ENCODE measurements at regions not wholly inside any gene's neighbourhood (a gene's known extent, or its start where the extent isn't known, plus 50 kb on each side); places are given as distances from the start of the nearest gene placed in this dataset.

- no peak for DNase-seq
Measured at GRCh38 chr22:47576908-47577307, 814.5 kb downstream of the TBC1D22A start.

- no peak for DNase-seq
Measured at GRCh38 chr22:47575291-47575690, 812.8 kb downstream of the TBC1D22A start.

DNA sequence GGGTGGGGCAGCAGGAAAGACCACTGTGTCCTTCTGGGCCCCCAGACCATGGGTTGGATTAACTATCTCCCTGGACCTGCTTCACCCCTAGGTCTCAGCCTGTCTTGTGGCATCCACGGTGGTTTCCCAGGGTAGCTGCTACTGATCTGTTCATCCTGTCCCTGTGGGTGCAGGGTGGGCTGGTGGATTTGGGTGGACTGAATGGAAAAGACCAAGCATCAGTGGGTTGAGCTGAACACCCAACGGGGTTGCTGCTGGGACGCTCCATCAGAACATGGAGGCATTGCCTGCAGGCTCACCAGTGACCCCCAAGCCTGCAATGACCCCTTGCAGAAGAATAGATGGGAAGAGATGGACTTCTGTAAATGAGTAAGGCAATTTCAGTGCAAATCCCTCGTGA is 812.1 kb downstream of the TBC1D22A start:
- DNase-seq: no peak

- no peak for DNase-seq
Measured at GRCh38 chr22:47573141-47573540, 810.7 kb downstream of the TBC1D22A start.

GRCh38 chr22:47572443-47572842 is 810.0 kb downstream of the TBC1D22A start:
- DNase-seq: no peak

DNA sequence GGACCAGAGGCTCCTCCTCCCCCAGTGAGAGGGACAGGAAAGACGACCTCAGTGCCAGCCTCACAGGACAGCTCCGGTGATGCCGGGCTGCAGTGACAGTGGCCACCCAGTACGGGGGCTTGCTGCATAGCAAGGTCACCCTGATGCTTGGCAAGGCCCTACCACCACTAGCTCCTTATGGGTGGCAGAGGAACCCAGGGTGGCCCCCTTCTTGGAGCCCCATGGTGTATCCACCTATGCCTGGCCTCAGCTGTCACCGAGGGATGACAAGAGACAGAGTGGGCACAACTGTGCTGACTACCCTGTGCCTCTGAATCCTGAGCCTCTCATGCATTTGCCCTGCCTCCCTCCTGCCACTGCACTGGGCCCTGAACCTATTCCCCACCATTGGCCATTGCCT is 809.2 kb downstream of the TBC1D22A start:
- no peak for DNase-seq

DNA sequence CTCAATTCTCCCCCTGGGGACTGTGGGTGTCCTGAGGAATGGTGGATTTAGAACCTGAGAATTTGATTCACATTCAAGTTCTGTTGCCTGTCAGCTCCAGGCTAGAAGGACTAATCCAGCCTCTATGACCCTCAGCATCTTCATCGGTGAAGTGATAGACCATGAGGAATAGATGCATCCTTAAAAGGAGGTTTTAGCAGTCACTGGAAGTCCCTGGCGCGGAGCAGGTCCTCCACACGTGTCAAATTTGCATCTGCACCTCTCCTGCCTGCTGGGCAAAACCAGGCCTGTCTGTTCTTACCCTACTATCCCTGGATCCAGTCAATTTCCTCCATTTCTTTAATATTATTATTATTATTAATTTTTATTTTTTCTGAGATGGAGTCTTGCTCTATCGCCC is 808.4 kb downstream of the TBC1D22A start:
- no peak for DNase-seq

DNA sequence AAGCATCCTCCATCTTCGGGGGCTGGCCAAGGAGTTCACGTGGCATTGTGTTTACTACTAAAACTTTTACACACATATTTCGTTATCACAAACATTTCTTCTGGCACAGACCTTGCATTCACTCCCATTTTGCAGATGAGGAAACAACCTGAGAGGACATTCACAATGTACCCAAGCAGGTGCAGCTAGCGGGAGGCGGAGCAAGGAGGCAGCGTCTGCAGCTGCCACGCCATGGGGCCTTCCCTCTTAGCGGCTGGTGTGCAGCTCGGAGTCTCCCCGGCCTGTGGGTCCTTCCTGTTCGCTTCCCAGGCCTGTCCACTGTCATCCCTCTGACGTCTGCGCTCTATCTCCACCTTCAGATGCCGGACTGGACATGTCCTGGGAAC is 807.8 kb downstream of the TBC1D22A start:
- DNase-seq: no peak

GRCh38 chr22:47569389-47570299 is 807.2 kb downstream of the TBC1D22A start:
- no peak for DNase-seq

DNA sequence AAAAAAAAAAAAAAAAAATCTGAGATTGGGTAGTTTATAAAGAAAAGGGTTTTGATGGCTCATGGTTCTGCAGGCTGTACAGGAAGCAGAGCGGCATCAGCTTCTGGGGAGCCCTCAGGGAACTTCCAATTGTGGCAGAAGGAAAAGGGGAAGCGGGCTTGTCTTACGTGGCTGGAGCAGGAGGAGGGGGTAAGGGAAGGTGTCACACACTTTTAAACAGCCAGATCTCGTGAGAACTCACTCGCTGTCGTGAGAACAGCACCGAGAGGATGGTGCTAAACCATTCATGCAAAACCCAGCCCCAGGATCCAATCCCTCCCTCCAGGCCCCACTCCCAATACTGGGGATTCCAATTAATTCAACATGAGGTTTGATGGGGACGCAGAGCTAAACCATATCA is 806.2 kb downstream of the TBC1D22A start:
- no peak for DNase-seq

DNA sequence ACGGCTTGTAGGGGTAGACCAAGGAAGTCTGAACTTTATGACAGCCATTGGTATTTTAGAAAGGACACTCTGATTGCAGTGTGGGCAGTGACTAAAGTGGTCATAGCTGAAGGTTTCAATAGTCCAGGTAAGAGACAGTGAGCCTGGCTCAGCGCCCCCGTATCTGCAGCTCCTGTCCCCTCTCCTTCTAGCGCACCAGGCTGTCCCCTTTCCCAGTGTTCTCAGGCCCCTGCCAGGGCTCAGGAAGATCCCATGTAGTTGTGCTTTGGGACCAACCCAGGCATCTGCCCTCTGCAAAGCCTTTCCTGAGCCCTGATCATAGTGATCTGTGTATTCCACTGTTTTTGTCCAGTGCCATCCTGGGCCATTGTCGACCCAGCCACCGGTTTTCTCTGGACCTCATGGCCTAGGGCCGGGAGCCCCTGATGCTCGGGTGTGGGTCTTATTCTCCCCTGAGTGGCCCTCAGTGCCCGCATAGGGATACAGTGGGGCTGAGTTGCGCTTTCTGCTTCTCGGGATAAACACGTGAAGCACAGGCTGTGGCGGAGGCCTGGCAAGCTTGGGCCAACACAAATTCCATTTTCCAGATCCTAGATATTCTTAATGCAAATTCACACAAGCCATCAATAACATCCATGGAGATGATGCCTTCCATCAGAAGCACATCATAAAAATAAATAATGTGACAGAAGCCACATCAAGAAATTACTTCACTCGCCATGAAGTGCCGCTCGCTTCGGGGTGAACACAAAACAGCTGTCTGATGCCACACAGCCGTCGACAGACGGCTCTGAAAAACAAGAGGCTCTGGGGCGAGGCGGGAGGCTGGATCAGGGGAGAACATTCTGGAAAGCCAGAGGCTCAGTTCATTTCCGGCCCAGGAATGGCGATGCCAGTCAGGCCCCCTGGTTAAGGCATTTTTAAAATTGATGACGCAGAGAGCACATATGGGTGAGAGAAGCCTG is 805.0 kb downstream of the TBC1D22A start:
- DNase-seq: no peak

- DNase-seq: no peak
Measured at GRCh38 chr22:47566491-47566890, 804.0 kb downstream of the TBC1D22A start.

GRCh38 chr22:47565607-47566006 is 803.2 kb downstream of the TBC1D22A start:
- no peak for DNase-seq

DNA sequence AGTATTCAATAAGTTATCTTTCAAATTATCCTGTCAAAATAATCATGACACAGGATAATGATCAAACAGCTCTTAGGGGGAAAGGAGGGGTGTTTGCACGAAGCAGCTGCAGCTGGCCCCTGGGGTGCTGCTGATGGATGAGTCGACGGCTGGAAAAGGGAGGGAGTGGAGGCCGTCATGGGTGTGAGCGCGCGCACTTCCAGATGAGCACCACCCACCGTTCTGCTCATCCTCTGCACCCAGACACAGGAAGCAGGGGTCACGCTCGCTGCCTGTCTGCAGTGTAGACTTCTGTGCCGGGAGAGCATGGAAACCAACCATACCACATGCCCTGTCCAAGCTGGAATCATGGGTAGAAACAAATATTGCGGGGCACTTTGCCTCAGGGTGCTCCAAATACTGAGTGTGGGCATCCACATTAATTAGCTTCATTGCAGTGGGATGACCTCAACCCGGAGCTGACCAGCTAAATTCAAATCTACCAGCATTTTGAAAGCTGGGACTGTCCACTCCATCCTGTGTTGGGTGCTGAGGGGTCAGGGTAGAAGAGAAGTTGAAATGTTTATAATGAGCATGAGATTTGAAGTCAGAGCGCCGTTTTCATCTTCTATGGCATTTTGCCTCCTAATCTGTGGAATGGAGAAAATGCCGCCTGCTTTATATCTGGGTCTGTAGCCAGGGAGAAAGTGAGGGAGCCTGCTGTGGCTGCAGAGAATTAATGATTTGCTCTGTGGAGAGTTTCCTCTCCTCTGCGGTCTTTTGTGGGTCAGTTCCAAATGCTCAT is 802.4 kb downstream of the TBC1D22A start:
- no peak for DNase-seq

- no peak for DNase-seq
Measured at GRCh38 chr22:47564158-47564450, 801.7 kb downstream of the TBC1D22A start.

DNA sequence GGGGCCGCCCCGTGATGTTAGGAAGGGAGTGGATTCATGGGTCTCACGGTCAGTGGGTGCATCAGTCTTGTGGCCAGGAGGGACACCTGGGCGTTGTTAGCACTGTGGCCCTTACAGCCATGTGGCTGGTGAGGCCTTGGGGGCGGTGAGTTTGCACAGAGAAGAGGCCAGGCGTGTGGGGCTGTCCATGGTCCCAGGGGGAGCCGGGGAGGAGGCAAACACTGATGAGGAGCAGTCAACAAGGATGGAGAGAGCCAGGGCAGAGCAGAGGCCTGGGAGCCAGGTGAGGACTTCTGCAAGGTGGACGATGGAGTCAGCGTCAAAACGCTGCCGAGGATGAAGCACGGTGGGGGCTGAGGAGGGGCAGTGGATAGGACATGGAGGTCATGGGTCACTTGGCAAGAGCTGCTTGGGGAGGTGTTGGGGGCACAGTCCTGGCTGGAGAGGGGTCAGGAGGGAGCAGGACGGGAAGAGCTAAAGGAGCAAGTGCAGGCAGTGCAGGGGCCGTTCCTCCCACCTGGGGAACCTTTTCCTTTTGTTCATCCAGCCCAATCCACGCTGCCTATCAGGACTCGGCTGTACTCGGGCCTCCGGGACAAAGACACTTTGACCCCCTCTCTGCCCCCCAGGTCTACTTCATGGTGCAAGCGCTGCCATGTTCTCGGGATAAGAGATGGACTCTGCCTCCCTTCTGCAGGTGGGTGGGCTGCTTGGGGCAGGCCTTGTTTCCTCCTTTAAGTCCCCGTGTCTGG is 801.1 kb downstream of the TBC1D22A start:
- DNase-seq: no peak

DNA sequence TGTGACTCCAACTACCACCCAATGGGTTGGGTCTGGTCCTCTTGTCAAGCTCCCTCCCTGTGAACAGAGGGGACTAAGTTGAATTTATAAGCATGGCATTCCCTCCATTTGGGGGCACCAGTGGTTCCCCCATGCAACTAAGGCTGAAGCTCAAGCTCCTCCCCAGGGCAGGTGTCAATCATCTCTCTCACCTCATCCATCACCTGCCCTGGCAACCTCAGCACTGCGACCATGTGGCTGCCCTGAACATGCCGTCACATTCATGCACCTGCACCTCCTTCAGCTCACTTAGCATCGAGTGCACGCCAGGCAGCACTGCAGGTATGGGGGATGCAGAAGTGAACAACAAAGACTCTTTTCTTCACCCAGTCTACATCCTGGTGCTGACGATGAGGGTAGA is 799.3 kb downstream of the TBC1D22A start:
- DNase-seq: no peak

GRCh38 chr22:47561115-47561675 is 798.7 kb downstream of the TBC1D22A start:
- DNase-seq: no peak

- DNase-seq: no peak
Measured at GRCh38 chr22:47558828-47559700, 796.6 kb downstream of the TBC1D22A start.

- no peak for DNase-seq
Measured at GRCh38 chr22:47556473-47556872, 794.0 kb downstream of the TBC1D22A start.

GRCh38 chr22:47553436-47553835 is 791.0 kb downstream of the TBC1D22A start:
- DNase-seq: no peak

All from NCI-H187 (cell line).